HL-60 (cell line): ENCODE measurements at regions not wholly inside any gene's neighbourhood (a gene's known extent, or its start where the extent isn't known, plus 50 kb on each side); places are given as distances from the start of the nearest gene placed in this dataset.

Experiments
- DNase-seq, 2 experiments: peaks; one replicate each; pipeline ENCODE4 v3.0.0-alpha.2; 2010 to 2020; ENCODE audit warnings: low read depth in 1 of 2, low spot score in 1 of 2
- H3K27ac ChIP-seq: fragments of 250-450 bp; sonication (Bioruptor Pico); replicated peaks from 2 replicates; pipeline ENCODE4 v1.5.1; 2020; ENCODE audit warnings: mild to moderate bottlenecking, moderate library complexity
- H3K27me3 ChIP-seq: fragments of 250-450 bp; sonication (Bioruptor Pico); 2 replicates; pipeline ENCODE4 v1.5.1; 2021; ENCODE audit warnings: mild to moderate bottlenecking, moderate library complexity; ENCODE audit not compliant: insufficient read depth, poor library complexity, severe bottlenecking
- H3K4me3 ChIP-seq: replicated peaks from 2 replicates; pipeline ENCODE4 v1.5.1; 2011; ENCODE audit warnings: mild to moderate bottlenecking, control low read depth, low read length; ENCODE audit not compliant: insufficient read depth
- GABPA ChIP-seq: IDR thresholded peaks from 2 replicates; pipeline ENCODE4 v1.6.1; 2012; ENCODE audit warnings: low read depth
- POLR2AphosphoS5 ChIP-seq: IDR thresholded peaks from 2 replicates; pipeline ENCODE4 v1.6.1; 2012; ENCODE audit warnings: low read depth
- REST ChIP-seq: IDR thresholded peaks from 2 replicates; pipeline ENCODE4 v1.6.1; 2012; ENCODE audit warnings: low read depth; ENCODE audit not compliant: insufficient replicate concordance
- SPI1 ChIP-seq: IDR thresholded peaks from 2 replicates; pipeline ENCODE4 v1.6.1; 2012; ENCODE audit warnings: low read depth, mild to moderate bottlenecking, borderline replicate concordance
- TF ChIP-seq, protein P1 (sequence below): IDR thresholded peaks from one replicate; pipeline ENCODE4 v1.5.1; 2011; ENCODE audit warnings: low read length, control low read depth, inconsistent platforms; ENCODE audit not compliant: insufficient read depth

- no peak for DNase-seq
- TF ChIP-seq GABPA (no peak), SPI1 (no peak), REST (no peak), POLR2AphosphoS5 (no peak)
- TF ChIP-seq, protein P1, sequence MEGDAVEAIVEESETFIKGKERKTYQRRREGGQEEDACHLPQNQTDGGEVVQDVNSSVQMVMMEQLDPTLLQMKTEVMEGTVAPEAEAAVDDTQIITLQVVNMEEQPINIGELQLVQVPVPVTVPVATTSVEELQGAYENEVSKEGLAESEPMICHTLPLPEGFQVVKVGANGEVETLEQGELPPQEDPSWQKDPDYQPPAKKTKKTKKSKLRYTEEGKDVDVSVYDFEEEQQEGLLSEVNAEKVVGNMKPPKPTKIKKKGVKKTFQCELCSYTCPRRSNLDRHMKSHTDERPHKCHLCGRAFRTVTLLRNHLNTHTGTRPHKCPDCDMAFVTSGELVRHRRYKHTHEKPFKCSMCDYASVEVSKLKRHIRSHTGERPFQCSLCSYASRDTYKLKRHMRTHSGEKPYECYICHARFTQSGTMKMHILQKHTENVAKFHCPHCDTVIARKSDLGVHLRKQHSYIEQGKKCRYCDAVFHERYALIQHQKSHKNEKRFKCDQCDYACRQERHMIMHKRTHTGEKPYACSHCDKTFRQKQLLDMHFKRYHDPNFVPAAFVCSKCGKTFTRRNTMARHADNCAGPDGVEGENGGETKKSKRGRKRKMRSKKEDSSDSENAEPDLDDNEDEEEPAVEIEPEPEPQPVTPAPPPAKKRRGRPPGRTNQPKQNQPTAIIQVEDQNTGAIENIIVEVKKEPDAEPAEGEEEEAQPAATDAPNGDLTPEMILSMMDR = no peak
- Histone ChIP-seq H3K27ac (no peak overlapping the region), H3K27me3 (peaks cover 4% of the 10 kb centered on the region), H3K4me3 (no peak overlapping the region)
Observed at GRCh38 chr6:168939796-168940195, 313.9 kb downstream of the THBS2 start.

- no peak overlapping the region for H3K4me3 ChIP-seq
- no peak overlapping the region for H3K27ac ChIP-seq
- H3K27me3 ChIP-seq = no peaks in the 10 kb centered on the region
- DNase-seq = no peak
- TF ChIP-seq, protein P1 = no peak
- TF ChIP-seq GABPA (no peak), POLR2AphosphoS5 (no peak), SPI1 (no peak), REST (no peak)
Observed at GRCh38 chr6:168939041-168939440, 314.6 kb downstream of the THBS2 start.

DNA sequence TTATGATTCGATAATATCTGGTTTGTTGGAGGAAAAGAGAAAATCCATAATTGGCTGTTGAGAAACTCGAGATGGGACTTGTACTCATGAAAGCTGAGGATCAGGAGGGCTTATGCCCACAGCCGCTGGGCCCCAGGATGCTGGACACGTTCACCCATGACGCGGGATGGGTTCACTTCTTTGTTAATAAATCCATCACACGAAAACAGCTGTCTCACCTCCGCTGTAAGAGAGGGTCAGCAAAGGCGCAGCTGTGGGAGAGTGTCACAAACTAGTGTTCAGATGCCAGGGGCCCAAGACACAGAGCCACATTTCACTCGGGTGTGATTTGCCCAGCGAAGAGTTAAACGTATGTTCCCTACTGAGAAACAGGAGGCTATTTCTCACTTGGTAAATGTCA is 315.1 kb downstream of the THBS2 start:
- no peak for DNase-seq
- no peaks in the 10 kb centered on the region for H3K27me3 ChIP-seq
- no peak overlapping the region for H3K4me3 ChIP-seq
- TF ChIP-seq, protein P1 = no peak
- TF ChIP-seq GABPA = no peak
- TF ChIP-seq REST = no peak
- TF ChIP-seq SPI1 = no peak
- no peak for TF ChIP-seq POLR2AphosphoS5
- no peak overlapping the region for H3K27ac ChIP-seq
